IPS-20b (cell line): ENCODE measurements at regions not wholly inside any gene's neighbourhood (a gene's known extent, or its start where the extent isn't known, plus 50 kb on each side); places are given as distances from the start of the nearest gene placed in this dataset.

Source experiments
- H3K27ac ChIP-seq: one replicate; pipeline ENCODE4 v1.5.1; 2013; ENCODE audit warnings: low read length
- H3K27me3 ChIP-seq: 2 replicates; pipeline ENCODE4 v1.6.1; 2013; ENCODE audit warnings: mild to moderate bottlenecking, low read length, inconsistent platforms; ENCODE audit not compliant: insufficient read depth
- H3K36me3 ChIP-seq: 2 replicates; pipeline ENCODE4 v1.6.1; 2013; ENCODE audit warnings: low read depth, mild to moderate bottlenecking, inconsistent platforms, low read length, moderate library complexity; ENCODE audit not compliant: insufficient read depth
- H3K4me1 ChIP-seq: 2 replicates; pipeline ENCODE4 v1.6.1; 2013; ENCODE audit warnings: mild to moderate bottlenecking, control low read depth, inconsistent platforms, low read length, moderate library complexity; ENCODE audit not compliant: insufficient read depth
- H3K4me3 ChIP-seq: 2 replicates; pipeline ENCODE4 v1.5.1; 2013; ENCODE audit warnings: mild to moderate bottlenecking, low read length, inconsistent platforms
- H3K9ac ChIP-seq: 2 replicates; pipeline ENCODE4 v1.6.1; 2013; ENCODE audit warnings: low read depth, mild to moderate bottlenecking, inconsistent platforms, low read length, moderate library complexity
- H3K9me3 ChIP-seq: 2 replicates; pipeline ENCODE4 v1.6.1; 2013; ENCODE audit warnings: mild to moderate bottlenecking, low read depth, low read length, inconsistent platforms; ENCODE audit not compliant: insufficient read depth

GRCh38 chr15:70470556-70471191 lies 292.7 kb downstream of the UACA start:
- H3K27ac ChIP-seq = no peak overlapping the region
- H3K4me3 ChIP-seq = no peak overlapping the region
- no peak overlapping the region for H3K9ac ChIP-seq
- no peaks in the 10 kb centered on the region for H3K27me3 ChIP-seq
- H3K36me3 ChIP-seq = no peaks in the 10 kb centered on the region
- H3K4me1 ChIP-seq = no peaks in the 10 kb centered on the region
- H3K9me3 ChIP-seq = no peaks in the 10 kb centered on the region

- no peak overlapping the region for H3K9ac ChIP-seq
- H3K9me3 ChIP-seq = no peaks in the 10 kb centered on the region
- no peaks in the 10 kb centered on the region for H3K27me3 ChIP-seq
- H3K4me1 ChIP-seq = no peaks in the 10 kb centered on the region
- H3K27ac ChIP-seq = no peak overlapping the region
- no peak overlapping the region for H3K4me3 ChIP-seq
- H3K36me3 ChIP-seq = no peaks in the 10 kb centered on the region
Measured at GRCh38 chr15:70469651-70470555, 293.5 kb downstream of the UACA start.

- Histone ChIP-seq H3K4me1 (no peaks in the 10 kb centered on the region), H3K27ac (no peak overlapping the region), H3K4me3 (no peak overlapping the region), H3K9me3 (no peaks in the 10 kb centered on the region), H3K27me3 (no peaks in the 10 kb centered on the region), H3K36me3 (no peaks in the 10 kb centered on the region), H3K9ac (no peak overlapping the region)
Measured at GRCh38 chr15:70469182-70469581, 294.2 kb downstream of the UACA start.

- H3K27me3 ChIP-seq = no peaks in the 10 kb centered on the region; the same call in 1 of the 2 replicates
Measured at GRCh38 chr15:70466895-70467529, 296.3 kb downstream of the UACA start.

GRCh38 chr15:70466305-70466704 lies 297.1 kb downstream of the UACA start:
- Histone ChIP-seq H3K27me3 (no peaks in the 10 kb centered on the region; the same call in 1 of the 2 replicates), H3K27ac (no peak overlapping the region), H3K9ac (no peak overlapping the region), H3K36me3 (no peaks in the 10 kb centered on the region), H3K4me3 (no peak overlapping the region), H3K9me3 (no peaks in the 10 kb centered on the region), H3K4me1 (no peaks in the 10 kb centered on the region)

More at GRCh38 chr15:70466895-70467529, 296.3 kb downstream of the UACA start:
- no peak overlapping the region for H3K4me3 ChIP-seq
- H3K36me3 ChIP-seq = no peaks in the 10 kb centered on the region
- no peaks in the 10 kb centered on the region for H3K4me1 ChIP-seq
- no peaks in the 10 kb centered on the region for H3K9me3 ChIP-seq
- no peak overlapping the region for H3K9ac ChIP-seq
- H3K27ac ChIP-seq = no peak overlapping the region

GRCh38 chr15:70465812-70466211 lies 297.5 kb downstream of the UACA start:
- Histone ChIP-seq H3K27ac (no peak overlapping the region), H3K27me3 (no peaks in the 10 kb centered on the region; the same call in 1 of the 2 replicates), H3K9ac (no peak overlapping the region), H3K9me3 (no peaks in the 10 kb centered on the region), H3K4me3 (no peak overlapping the region), H3K36me3 (no peaks in the 10 kb centered on the region), H3K4me1 (no peaks in the 10 kb centered on the region)

GRCh38 chr15:70463453-70463834 lies 299.9 kb downstream of the UACA start:
- H3K27ac ChIP-seq = no peak overlapping the region
- no peaks in the 10 kb centered on the region for H3K9me3 ChIP-seq
- H3K36me3 ChIP-seq = no peaks in the 10 kb centered on the region
- H3K4me3 ChIP-seq = no peak overlapping the region
- H3K4me1 ChIP-seq = no peaks in the 10 kb centered on the region
- peaks cover 7% of the 10 kb centered on the region; the same call in 1 of the 2 replicates for H3K27me3 ChIP-seq
- no peak overlapping the region for H3K9ac ChIP-seq

GRCh38 chr15:70461992-70462391 lies 301.4 kb downstream of the UACA start:
- Histone ChIP-seq H3K36me3 (no peaks in the 10 kb centered on the region), H3K9ac (no peak overlapping the region), H3K27ac (no peak overlapping the region), H3K9me3 (no peaks in the 10 kb centered on the region), H3K4me1 (no peaks in the 10 kb centered on the region), H3K27me3 (peaks cover 7% of the 10 kb centered on the region; the same call in 1 of the 2 replicates), H3K4me3 (no peak overlapping the region)

- no peaks in the 10 kb centered on the region for H3K36me3 ChIP-seq
- H3K27me3 ChIP-seq = peaks cover 7% of the 10 kb centered on the region; the same call in 1 of the 2 replicates
- no peak overlapping the region for H3K4me3 ChIP-seq
- no peaks in the 10 kb centered on the region for H3K4me1 ChIP-seq
- no peaks in the 10 kb centered on the region for H3K9me3 ChIP-seq
- no peak overlapping the region for H3K9ac ChIP-seq
- no peak overlapping the region for H3K27ac ChIP-seq
Measured at GRCh38 chr15:70461017-70461416, 302.3 kb downstream of the UACA start.

GRCh38 chr15:70459312-70459711 lies 304.0 kb downstream of the UACA start:
- H3K9ac ChIP-seq = no peak overlapping the region
- H3K36me3 ChIP-seq = no peaks in the 10 kb centered on the region
- H3K27ac ChIP-seq = no peak overlapping the region
- H3K4me3 ChIP-seq = no peak overlapping the region
- H3K4me1 ChIP-seq = no peaks in the 10 kb centered on the region
- no peaks in the 10 kb centered on the region for H3K9me3 ChIP-seq
- H3K27me3 ChIP-seq = peaks cover 7% of the 10 kb centered on the region; the same call in 1 of the 2 replicates

- peaks cover 6% of the 10 kb centered on the region; the same call in 1 of the 2 replicates for H3K4me1 ChIP-seq
- H3K27ac ChIP-seq = no peak overlapping the region
Measured at GRCh38 chr15:70453766-70454165, 309.6 kb downstream of the UACA start.

More at GRCh38 chr15:70453766-70454165, 309.6 kb downstream of the UACA start:
- Histone ChIP-seq H3K27me3 (peaks cover 12% of the 10 kb centered on the region), H3K4me3 (no peak overlapping the region), H3K36me3 (no peaks in the 10 kb centered on the region), H3K9ac (no peak overlapping the region), H3K9me3 (no peaks in the 10 kb centered on the region)
